ENCODE measurements at regions not wholly inside any gene's neighbourhood (a gene's known extent, or its start where the extent isn't known, plus 50 kb on each side); places are given as distances from the start of the nearest gene placed in this dataset.
A peak's percentile ranks its signal among the peaks of the same experiment; 100 is the strongest.

DNA sequence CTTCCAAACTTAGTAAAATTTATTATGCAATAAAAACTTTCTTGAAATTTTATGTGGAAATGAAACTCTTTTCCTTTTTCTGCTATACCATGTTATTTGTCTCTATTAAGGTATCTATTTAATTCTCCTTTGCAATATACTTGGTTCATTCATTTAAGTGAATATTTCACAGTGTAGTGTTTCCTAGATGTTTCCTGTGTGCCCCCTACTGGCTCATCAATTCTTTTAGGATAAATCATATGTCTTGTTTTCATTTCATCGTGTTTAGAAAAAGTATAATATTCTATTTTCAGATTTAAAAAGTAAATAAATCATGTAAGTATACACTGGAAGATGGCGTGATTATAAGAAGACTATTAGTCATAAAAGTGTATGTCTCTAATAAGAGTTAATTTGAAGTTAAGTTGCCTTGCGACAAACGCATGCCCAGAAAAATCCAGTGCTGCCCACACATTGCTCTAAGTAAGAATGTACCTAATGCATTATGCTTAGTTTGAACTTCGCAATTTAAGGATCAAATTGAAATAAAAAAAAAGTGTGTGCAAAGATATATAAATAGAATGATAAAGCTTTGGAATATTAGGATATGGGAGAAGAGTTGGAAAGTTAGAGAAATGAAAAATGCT, 525.4 kb downstream of the KCNJ3 start:
- DNase-seq = no peak

- no peak for DNase-seq
Observed at GRCh38 chr2:155218945-155219344, 520.5 kb downstream of the KCNJ3 start.

DNA sequence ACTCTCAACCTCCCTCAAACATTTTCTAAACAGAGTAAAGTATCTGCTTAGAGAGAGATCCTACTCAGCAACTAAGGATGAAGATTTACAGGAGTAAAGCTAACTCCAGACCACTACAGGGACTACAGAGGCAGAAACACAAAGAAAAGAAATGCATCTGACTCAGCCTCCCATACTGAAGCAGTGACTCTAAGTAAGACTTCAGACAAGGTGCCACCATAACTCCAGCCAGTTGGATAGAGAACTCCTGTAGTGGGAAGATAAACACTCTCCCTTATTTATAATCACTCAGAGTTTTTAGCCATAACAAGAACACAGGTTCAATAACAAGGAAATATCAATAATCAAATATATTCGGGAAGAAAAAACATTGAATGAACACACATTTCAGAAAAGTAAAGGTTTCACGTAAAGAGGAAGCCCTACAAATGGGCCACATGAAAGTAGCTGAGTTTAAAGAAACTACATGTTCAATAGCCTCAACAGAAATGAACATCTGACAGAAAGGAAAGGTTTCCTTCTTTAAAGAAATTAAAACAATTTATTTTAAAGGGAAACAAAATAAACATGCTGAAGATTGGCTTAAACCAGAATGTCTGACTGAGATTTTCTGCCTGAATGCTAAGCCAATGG, 519.9 kb downstream of the KCNJ3 start:
- no peak for DNase-seq

GRCh38 chr2:155215037-155215707, 516.7 kb downstream of the KCNJ3 start:
- DNase-seq = no peak

DNA sequence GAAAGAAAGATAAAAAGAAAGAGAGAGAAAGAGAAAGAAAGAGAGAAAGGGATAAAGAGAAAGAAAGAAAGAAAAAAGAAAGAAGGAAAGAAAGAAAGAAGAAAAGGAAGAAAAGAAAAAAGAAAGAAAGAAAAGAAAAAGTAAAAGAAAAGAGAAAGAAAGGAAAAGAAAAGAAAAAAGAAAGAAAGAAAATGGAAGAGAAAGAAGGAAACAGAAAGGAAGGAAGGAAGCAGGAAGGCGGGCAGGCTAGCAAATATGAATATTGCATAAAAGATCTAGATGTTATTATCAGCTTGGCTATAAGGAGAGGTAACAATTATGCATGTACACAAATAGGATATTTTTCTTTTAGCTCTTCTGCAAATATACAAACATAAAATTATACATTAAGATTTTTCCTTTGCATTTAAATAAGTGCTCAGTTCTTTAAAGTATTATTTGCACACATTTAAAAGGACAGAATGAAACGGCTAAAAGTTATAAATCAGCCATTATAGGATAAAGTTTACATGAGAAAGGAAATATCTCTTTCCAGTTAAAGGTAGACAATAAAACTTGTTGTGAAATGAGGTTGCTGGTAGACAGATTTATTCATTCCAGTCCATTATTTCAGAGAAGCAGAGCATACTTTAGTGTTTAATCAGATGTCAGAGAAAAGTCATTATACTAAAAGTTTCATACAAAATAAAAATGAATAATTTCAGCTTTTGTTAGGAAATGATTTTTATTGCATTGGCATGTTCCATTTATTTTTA, 511.4 kb downstream of the KCNJ3 start:
- no peak for DNase-seq

- no peak for DNase-seq
Observed at GRCh38 chr2:155203178-155203577, 504.7 kb downstream of the KCNJ3 start.

GRCh38 chr2:155200753-155201152, 502.3 kb downstream of the KCNJ3 start:
- no peak for DNase-seq

GRCh38 chr2:155190342-155190741, 491.8 kb downstream of the KCNJ3 start:
- DNase-seq = no peak

DNA sequence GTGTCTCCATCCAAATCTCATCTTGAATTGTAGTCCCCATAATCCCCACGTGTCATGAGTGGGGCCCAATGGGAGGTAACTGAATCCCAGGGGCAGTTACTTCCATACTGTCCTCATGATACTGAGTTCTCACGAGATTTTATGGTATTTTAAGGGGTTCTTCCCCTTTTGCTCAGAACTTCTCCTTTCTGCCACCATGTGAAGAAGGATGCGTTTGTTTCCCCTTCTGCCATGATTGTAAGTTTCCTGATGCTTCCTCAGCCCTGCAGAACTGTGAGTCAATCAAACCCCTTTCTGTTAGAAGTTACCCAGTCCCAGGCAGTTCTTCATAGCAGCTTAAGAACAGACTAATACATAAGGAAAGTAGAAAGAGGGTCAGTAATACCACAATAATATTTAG, 480.4 kb downstream of the KCNJ3 start:
- no peak for DNase-seq

GRCh38 chr2:155176345-155176744, 477.9 kb downstream of the KCNJ3 start:
- no peak for DNase-seq

- no peak for DNase-seq
Observed at GRCh38 chr2:155169317-155169716, 470.8 kb downstream of the KCNJ3 start.

- DNase-seq = no peak
Observed at GRCh38 chr2:155162494-155162893, 464.0 kb downstream of the KCNJ3 start.

DNA sequence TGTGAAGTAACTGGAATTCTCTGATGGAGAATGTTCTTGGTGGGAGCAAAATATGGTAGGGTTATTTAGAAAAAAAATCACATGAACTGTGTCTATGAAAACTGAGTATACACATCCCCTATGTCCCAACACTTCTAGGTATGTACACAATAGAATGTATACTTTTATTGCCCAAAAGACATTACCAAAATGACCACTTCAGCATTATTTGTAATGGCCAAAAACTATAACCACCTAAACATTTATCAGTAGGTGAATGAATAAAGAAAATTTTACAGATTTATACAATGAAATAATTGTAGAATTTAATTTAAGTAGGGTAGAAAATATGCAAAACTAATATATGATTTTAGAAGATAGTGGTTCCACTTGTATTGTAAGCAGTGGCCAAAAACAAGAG, 462.8 kb downstream of the KCNJ3 start:
- DNase-seq = no peak

- DNase-seq = no peak
Observed at GRCh38 chr2:155157711-155158110, 459.2 kb downstream of the KCNJ3 start.

DNA sequence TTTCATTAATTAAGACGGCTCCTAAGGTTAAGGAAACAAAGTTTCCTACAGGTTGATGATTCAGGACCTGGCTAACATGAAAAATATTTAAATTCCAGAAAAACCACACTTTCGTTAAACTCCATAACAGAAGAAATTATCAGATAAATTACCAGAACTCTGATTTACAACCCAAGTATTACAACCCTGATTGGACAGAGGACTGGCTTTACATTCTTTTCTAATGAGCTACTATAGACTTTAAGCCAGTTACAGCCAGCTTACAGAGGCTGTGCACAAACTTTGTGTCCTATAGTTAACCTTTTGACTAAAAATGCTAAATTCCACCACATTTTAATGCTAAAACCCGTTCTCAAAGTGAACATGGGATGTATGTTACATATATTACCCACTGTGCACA, 458.6 kb downstream of the KCNJ3 start:
- no peak for DNase-seq

DNA sequence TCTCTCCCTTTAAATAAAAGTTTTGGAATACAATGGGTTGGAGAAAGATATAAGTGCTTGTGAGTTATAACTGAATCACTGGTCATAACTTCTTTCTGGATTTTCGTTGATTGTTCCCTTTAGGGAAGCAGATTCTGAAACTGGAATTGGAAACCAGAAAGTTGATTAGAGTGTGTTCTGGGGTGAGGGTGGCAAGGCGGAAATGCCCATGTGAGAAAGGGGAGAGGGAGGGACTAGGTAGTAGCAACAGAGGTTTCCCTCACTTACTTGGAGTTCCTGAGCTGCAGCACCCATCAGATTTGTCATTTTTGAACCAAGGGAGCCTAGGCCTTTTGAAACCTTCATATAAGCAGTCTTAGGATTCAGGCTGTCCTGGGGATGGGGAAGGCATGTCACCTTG, 453.4 kb downstream of the KCNJ3 start:
- DNase-seq = no peak

DNA sequence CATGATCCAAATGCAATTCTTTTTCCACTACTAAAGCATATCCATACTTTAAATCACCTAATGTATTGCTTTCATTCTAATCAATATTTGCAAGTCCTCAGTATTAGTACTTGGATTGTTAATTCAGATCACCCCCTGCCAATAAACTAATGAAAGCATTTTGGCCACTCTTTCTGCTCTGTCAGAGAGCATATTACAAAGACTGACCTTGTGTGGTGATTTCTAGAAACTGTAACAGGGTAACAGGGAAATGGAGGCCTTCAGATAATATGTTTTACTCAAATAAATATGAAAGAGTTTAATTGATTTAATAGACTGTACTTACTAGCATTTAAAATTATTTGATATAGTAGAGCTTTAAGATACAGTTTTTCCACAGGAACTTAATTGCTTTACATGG, 453.0 kb downstream of the KCNJ3 start:
- no peak for DNase-seq

- DNase-seq = no peak
Observed at GRCh38 chr2:155145758-155146229, 447.3 kb downstream of the KCNJ3 start.

DNA sequence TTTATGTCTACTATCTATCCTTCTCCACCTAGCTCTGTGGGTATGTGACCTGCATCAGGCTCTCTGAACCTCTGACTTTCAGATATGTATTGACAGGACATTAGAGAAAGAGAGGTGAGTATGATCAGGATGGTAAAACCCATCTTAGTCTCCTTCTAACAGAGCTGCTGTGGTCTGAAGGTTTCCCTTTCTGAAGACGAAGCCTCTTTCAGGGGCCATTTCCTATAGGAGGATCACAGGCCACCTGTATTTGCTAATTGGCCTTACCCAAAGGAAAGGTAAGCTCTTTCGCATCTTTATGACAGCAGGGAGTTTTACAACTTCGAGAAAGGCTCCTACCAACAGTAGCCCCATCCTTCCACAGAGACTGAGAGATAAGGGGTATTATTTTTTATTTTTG, 442.9 kb downstream of the KCNJ3 start:
- no peak for DNase-seq

- DNase-seq = no peak
Observed at GRCh38 chr2:155125585-155126230, 427.2 kb downstream of the KCNJ3 start.

- peak; percentile 56 for DNase-seq
Observed at GRCh38 chr2:155115846-155116245, 417.4 kb downstream of the KCNJ3 start.

DNA sequence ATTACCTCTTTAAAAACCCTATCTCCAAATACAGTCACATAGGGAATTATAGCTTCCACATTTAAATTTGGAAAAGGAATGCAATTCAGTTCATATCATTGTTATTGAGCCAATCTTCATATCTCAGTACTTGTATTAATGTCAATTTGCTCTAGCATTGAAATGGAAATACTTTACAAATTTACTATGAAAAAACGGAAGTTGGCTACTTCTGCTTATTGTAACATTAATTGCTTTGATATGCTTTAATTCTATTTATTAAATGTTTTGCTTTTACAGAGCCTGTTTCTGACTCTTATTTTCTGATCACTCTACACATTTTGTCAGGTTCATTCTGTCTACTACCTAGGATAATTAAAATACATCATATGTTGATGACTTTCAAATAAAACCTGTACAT, 412.6 kb downstream of the KCNJ3 start:
- DNase-seq = no peak

- DNase-seq = no peak
Observed at GRCh38 chr2:155109527-155109926, 411.0 kb downstream of the KCNJ3 start.
